OCI-M2 (cell line): ENCODE measurements at regions not wholly inside any gene's neighbourhood (a gene's known extent, or its start where the extent isn't known, plus 50 kb on each side); places are given as distances from the start of the nearest gene placed in this dataset.
"Not testable (repeated sequence)": the region's sequence is repeated elsewhere in the genome, so short reads cannot be mapped to it uniquely, and the experiment has no call there.

ENCODE experiments used
- DNase-seq: peaks from one replicate; lab custom pipeline; 2025; ENCODE audit not compliant: unreplicated experiment; lab: John Stamatoyannopoulos, UW

- no peak for DNase-seq
Observed at GRCh38 chr5:108536321-108536720, 154.4 kb upstream of the FBXL17 start.

- DNase-seq, result not testable (repeated sequence)
Observed at GRCh38 chr5:108532129-108532445, 150.2 kb upstream of the FBXL17 start.

- DNase-seq, result no peak
Observed at GRCh38 chr5:108531367-108532128, 149.7 kb upstream of the FBXL17 start.

DNA sequence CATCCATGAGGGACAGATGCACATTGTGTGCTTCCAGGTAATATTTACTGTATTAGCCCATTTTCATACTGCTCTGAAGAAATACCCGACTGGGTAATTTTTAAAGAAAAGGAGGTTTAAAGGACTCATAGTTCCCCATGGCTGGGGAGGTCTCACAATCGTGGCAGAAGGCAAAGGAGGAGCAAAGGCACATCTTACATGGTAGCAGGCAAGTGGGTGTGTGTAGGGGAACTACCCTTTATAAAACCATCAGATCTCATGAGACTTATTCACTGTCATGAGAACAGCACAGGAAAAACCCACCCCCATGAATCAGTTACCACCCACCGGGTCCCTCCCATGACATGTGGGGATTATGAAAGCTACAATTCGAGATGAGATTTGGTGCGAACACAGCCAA, 148.8 kb upstream of the FBXL17 start:
- no peak for DNase-seq

DNA sequence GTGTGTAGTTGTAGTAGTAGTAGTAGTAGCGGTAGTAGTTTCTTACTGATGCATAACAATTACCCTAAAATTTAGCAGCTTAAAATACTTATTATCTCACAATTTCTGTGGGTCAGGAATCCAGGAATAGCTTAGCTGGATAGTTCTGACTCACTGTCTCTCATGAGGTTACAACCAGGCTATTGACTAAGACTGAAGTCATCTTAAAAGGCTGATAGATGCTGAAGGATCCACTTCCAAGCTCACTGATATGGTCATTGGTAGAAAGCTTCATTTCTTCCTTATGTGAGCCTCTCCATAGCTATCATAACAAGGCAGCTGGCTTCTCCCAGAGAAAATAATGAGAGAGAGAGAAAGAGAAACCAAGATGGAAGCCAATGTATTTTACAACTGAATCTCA, 147.5 kb upstream of the FBXL17 start:
- DNase-seq, result no peak

GRCh38 chr5:108528655-108529054, 146.8 kb upstream of the FBXL17 start:
- no peak for DNase-seq

- no peak for DNase-seq
Observed at GRCh38 chr5:108524564-108524963, 142.7 kb upstream of the FBXL17 start.

GRCh38 chr5:108523360-108523759, 141.5 kb upstream of the FBXL17 start:
- DNase-seq, result no peak

DNA sequence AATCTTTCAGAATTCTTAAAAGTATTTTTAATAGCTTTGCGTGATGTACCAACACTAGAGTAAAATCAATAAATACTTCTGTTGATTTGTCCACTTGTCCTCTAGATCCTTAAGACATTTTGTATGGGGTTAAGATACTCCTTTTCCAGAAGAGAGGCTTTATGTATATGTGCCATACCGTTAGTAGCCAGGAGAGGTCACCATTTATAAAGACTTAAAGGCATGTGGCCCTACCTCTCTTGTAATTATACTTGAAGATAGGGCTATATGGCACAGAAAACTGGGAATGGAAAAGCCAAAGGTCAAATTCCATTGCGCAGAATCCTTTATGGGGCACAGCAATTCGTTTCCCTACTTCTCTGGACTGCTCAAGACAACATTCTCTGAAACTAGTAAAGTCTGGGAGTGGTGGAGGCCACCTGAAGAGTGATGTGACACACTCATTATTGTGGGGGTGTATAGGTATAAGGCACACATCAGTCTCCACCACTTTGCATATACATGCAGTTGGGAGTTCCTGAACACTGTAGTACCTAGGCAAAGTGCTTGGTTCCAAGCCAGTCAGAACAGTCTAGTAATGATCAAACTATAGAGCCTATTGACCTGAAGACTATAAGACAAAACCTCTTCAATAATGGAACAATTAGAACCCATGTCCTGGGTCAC, 140.1 kb upstream of the FBXL17 start:
- peak; percentile 34 for DNase-seq

- DNase-seq, result no peak
Observed at GRCh38 chr5:108521011-108521700, 139.3 kb upstream of the FBXL17 start.

DNA sequence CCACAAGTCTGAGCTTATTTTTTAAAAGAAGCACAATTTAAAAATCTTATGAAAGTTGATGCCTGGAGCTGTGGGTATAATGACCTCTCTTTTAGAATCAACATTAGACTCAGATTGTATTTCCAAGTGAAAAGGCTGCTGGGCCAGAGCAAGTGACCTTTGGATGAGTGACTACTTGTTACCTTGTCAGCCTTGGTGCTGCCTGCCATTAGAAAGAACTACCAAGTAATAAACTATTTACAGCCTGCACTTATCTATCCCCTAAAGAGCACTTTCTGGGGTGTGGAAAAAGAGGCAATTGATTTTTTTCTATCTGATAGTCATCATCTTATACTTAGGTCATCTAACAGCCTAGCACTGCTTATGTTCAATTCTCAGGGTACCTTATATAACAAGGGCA, 134.9 kb upstream of the FBXL17 start:
- DNase-seq, result no peak

DNA sequence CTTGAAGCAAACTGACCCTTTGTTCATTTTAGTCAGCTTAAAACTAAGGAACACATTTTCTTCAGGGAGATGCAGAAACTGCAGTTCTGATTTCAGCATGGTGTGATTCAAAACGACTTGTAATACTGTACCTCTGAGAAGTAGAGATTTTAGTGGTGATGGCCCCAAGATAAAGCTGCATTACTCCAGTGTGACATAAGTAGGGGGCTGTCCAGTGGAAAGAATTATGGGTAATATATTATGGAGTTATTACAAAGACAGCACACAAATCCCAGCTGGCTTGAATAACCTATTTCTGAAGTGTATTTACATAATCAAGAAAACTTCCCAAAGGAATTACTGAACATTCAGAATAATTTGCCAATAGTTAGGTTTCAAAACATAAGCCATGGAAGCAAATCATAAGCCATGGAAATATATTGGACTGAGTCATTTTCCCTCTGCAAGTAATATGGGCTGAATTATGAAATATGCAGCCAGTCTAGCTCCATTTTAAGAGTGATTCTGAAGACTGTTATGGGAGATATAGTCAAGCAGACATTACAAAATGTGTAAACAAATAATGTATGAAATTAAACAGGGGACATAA, 133.7 kb upstream of the FBXL17 start:
- DNase-seq, result no peak

DNA sequence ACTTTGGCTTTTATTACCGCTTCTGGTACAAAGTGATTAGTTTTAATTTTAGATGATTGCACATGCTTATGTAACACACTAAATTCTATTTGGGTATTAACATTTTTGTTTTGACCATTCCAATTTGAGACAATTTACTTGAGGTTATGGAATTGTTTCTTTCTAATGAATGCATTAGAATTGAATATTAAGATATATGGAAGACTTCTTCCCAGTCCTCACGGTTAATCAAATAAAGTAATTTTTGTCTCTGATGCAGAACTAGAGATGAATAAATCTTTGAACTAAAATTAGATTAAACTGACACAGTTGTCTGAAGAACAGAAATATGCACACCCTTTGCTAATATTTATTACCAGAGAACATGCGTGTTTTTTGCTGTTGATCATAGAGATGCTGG, 127.1 kb upstream of the FBXL17 start:
- no peak for DNase-seq

- no peak for DNase-seq
Observed at GRCh38 chr5:108507631-108508030, 125.7 kb upstream of the FBXL17 start.

DNA sequence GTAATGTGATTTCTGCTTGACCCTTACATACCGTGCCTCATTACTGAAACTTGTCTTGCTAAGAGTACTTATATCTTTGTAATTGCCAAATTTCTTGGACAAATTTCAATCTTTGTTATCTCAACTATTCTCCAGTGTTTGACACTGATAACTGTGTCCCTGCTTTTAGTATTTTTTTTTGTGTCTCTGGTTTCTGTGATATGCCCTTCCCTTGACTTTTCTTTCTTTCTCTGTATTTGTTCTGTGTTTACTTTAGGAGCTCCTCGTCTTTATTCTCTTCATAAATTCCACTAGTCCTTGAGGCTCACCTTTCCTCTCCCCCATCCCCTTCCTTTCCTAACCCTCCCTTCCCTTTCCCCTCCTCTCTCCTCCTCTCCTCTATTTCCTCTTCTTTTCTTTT, 123.7 kb upstream of the FBXL17 start:
- no peak for DNase-seq

- no peak for DNase-seq
Observed at GRCh38 chr5:108504974-108505373, 123.1 kb upstream of the FBXL17 start.

DNA sequence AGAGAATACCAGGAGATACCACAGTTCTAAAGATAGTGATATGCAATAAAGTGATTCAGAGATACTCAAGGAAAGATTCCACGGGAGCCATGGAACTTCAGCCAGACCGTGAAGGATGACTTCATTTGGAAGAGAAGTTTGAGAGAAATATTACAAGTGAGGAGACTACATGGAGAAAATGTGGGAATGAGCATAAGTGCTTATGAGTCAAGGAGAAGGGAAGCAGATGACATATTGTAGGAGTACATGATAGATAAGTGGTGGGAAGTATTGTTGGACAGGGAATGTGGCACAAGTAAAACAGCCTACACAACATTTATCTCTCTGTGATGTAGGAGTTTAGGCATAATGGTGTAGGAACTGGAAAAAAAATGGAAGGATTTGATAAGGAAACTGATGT, 122.1 kb upstream of the FBXL17 start:
- no peak for DNase-seq

GRCh38 chr5:108495615-108496014, 113.7 kb upstream of the FBXL17 start:
- DNase-seq, result not testable (repeated sequence)

DNA sequence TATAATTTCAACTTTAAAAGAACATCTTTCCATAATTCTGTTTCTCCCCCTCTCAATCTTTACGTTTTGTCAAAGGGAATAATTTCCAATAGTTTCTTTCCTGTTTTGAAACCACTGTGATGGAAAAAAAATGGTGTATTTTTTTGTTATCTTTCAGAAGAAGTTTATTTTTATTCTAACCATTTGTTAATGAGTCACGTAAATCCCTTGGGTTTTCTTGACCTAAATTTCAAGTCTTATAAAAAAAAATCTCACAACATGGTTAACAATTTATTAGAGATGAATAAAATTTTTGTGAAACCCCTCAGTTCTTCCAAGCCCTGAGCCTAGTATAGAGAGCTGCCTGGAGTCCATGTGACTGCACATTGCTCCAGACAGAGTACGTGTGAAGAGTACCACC, 106.1 kb upstream of the FBXL17 start:
- DNase-seq, result no peak

DNA sequence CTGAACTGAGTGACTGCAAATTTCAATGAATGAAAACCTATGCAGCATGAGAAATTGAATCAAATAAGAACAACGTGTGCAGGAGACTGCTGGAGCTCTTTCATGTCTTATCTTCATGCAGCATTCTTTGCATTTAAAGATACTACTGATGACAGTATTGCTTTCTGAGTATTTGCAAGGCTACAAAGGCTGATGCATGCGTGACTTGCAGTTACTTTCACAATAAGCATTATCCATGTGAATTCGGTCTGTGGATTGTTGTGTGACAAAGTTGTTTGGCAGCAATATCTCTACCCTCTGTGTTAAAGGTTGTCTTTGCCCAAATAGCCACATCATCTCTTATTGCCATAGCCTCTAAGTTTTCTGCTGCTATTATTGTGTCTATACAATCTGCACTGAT, 102.1 kb upstream of the FBXL17 start:
- DNase-seq, result no peak

DNA sequence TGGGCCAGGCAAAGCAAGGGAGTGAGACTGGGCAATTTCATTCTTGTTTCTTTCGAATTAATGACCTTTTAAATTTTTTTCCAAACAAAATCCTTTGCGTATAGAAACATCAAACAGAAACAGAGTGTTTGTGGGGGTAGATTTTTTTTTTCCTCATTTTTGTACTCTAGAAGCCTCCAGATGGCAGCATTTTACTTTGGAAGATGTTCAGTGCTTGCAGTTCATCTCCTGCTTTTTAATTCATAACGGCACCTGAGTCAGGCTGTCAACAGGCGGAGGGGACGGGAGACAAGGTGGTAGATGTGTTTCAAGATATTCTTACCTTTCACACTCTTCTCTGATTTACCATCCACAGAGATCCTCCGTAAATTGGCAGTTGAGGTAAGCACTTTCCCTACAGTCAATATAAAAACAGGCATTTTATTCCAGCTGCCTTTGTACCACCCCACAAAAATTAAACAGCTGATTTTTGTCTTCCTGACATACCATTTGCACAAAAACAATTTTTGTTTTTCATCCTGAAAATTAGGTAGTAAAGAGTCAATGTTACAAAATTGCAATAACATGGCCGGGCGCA, 99.5 kb upstream of the FBXL17 start:
- DNase-seq, result peak; percentile 11

- no peak for DNase-seq
Observed at GRCh38 chr5:108472237-108472636, 90.3 kb upstream of the FBXL17 start.
